ENCODE measurements at regions not wholly inside any gene's neighbourhood (a gene's known extent, or its start where the extent isn't known, plus 50 kb on each side); places are given as distances from the start of the nearest gene placed in this dataset.

GRCh38 chr3:159371961-159372360 is 570.1 kb downstream of the MFSD1 start:
- CTCF ChIA-PET (ENCODE audit: unreplicated experiment), result no interaction called here
- H3K4me3 ChIP-seq (ENCODE audit: low read depth, low read length, poor library complexity, severe bottlenecking), result no peak overlapping the region
- intact Hi-C loops (cut with micrococcal nuclease; ENCODE audit: unreplicated experiment), result no loop called here
- H3K9me3 ChIP-seq (ENCODE audit: low read length), result no peaks in the 10 kb centered on the region
- H3K36me3 ChIP-seq (ENCODE audit: insufficient read depth, low read length), result no peaks in the 10 kb centered on the region
- TF ChIP-seq EZH2phosphoT487 (IDR thresholded peaks at IDR 0.05; ENCODE audit: borderline replicate concordance, low read depth, low read length) (no peak), CTCF (conservative IDR thresholded peaks at IDR 0.05; ENCODE audit: low read length) (no peak)
- no peaks in the 10 kb centered on the region for H3K79me2 ChIP-seq (ENCODE audit: insufficient read depth, low read depth, low read length)
- H3K27ac ChIP-seq (ENCODE audit: low read depth, low read length, poor library complexity, severe bottlenecking), result no peak overlapping the region
- no peak for DNase-seq (ENCODE audit: low spot score)
- no peaks in the 10 kb centered on the region for H3K4me1 ChIP-seq (ENCODE audit: insufficient read depth, low read length, poor library complexity, severe bottlenecking)
- POLR2A ChIA-PET, result no interaction called here
- no peaks in the 10 kb centered on the region for H4K20me1 ChIP-seq (ENCODE audit: insufficient read depth, low read length)
- H2AFZ ChIP-seq (ENCODE audit: low read length), result no peak overlapping the region
- no peaks in the 10 kb centered on the region for H3K9me2 ChIP-seq (ENCODE audit: insufficient read depth, low read length)
- H3K4me2 ChIP-seq (ENCODE audit: low read length), result no peak overlapping the region
- no TSS peak for BruUV-seq (replicated peaks)

- Histone ChIP-seq H3K4me2 (ENCODE audit: low read length) (no peak overlapping the region), H3K79me2 (ENCODE audit: insufficient read depth, low read depth, low read length) (no peaks in the 10 kb centered on the region), H4K20me1 (ENCODE audit: insufficient read depth, low read length) (no peaks in the 10 kb centered on the region), H3K4me1 (ENCODE audit: insufficient read depth, low read length, poor library complexity, severe bottlenecking) (no peaks in the 10 kb centered on the region), H3K9me3 (ENCODE audit: low read length) (no peaks in the 10 kb centered on the region), H3K9me2 (ENCODE audit: insufficient read depth, low read length) (no peaks in the 10 kb centered on the region), H3K27ac (ENCODE audit: low read depth, low read length, poor library complexity, severe bottlenecking) (no peak overlapping the region), H3K36me3 (ENCODE audit: insufficient read depth, low read length) (no peaks in the 10 kb centered on the region), H3K4me3 (ENCODE audit: low read depth, low read length, poor library complexity, severe bottlenecking) (no peak overlapping the region), H2AFZ (ENCODE audit: low read length) (no peak overlapping the region)
- DNase-seq (ENCODE audit: low spot score), result no peak
- intact Hi-C loops (cut with micrococcal nuclease; ENCODE audit: unreplicated experiment), result no loop called here
- BruUV-seq (replicated peaks), result no TSS peak
- ChIA-PET CTCF (ENCODE audit: unreplicated experiment) (no interaction called here), POLR2A (no interaction called here)
- TF ChIP-seq EZH2phosphoT487 (IDR thresholded peaks at IDR 0.05; ENCODE audit: borderline replicate concordance, low read depth, low read length) (no peak), CTCF (conservative IDR thresholded peaks at IDR 0.05; ENCODE audit: low read length) (no peak)
Observed at GRCh38 chr3:159378396-159379194, 576.7 kb downstream of the MFSD1 start.

- Histone ChIP-seq H3K4me3 (ENCODE audit: low read depth, low read length, poor library complexity, severe bottlenecking) (no peak overlapping the region), H3K36me3 (ENCODE audit: insufficient read depth, low read length) (no peaks in the 10 kb centered on the region), H4K20me1 (ENCODE audit: insufficient read depth, low read length) (no peaks in the 10 kb centered on the region), H3K9me3 (ENCODE audit: low read length) (no peaks in the 10 kb centered on the region), H2AFZ (ENCODE audit: low read length) (no peak overlapping the region), H3K4me2 (ENCODE audit: low read length) (no peak overlapping the region), H3K27ac (ENCODE audit: low read depth, low read length, poor library complexity, severe bottlenecking) (no peak overlapping the region), H3K79me2 (ENCODE audit: insufficient read depth, low read depth, low read length) (no peaks in the 10 kb centered on the region), H3K9me2 (ENCODE audit: insufficient read depth, low read length) (no peaks in the 10 kb centered on the region), H3K4me1 (ENCODE audit: insufficient read depth, low read length, poor library complexity, severe bottlenecking) (no peaks in the 10 kb centered on the region)
- no TSS peak for BruUV-seq (replicated peaks)
- DNase-seq (ENCODE audit: low spot score), result no peak
- POLR2A ChIA-PET, result no interaction called here
- intact Hi-C loops (cut with micrococcal nuclease; ENCODE audit: unreplicated experiment), result no loop called here
- CTCF ChIA-PET (ENCODE audit: unreplicated experiment), result no interaction called here
- no peak for TF ChIP-seq EZH2phosphoT487 (IDR thresholded peaks at IDR 0.05; ENCODE audit: borderline replicate concordance, low read depth, low read length)
- no peak for TF ChIP-seq CTCF (conservative IDR thresholded peaks at IDR 0.05; ENCODE audit: low read length)
Observed at GRCh38 chr3:159380891-159381290, 579.0 kb downstream of the MFSD1 start.

Data from OCI-LY7 (cell line).